ENCODE measurements at regions not wholly inside any gene's neighbourhood (a gene's known extent, or its start where the extent isn't known, plus 50 kb on each side); places are given as distances from the start of the nearest gene placed in this dataset.

- no peak for TF ChIP-seq CTCF (conservative IDR thresholded peaks at IDR 0.05; ENCODE audit: control insufficient read depth, insufficient read depth, low read depth, low read length)
These were observed 392.8 kb downstream of the RAPGEF2 start for GRCh38 chr4:159495515-159496236.

GRCh38 chr4:159496248-159496647, 393.4 kb downstream of the RAPGEF2 start:
- TF ChIP-seq CTCF (conservative IDR thresholded peaks at IDR 0.05; ENCODE audit: control insufficient read depth, insufficient read depth, low read depth, low read length) = no peak
- no peak for DNase-seq (ENCODE audit: low read depth)
- no peak overlapping the region for H3K4me3 ChIP-seq (ENCODE audit: control insufficient read depth, low read depth, low read length)

More at GRCh38 chr4:159495515-159496236, 392.8 kb downstream of the RAPGEF2 start:
- no peak for DNase-seq (ENCODE audit: low read depth)
- H3K4me3 ChIP-seq (ENCODE audit: control insufficient read depth, low read depth, low read length) = no peak overlapping the region

- TF ChIP-seq CTCF (conservative IDR thresholded peaks at IDR 0.05; ENCODE audit: control insufficient read depth, insufficient read depth, low read depth, low read length) = no peak
- DNase-seq (ENCODE audit: low read depth) = no peak
- H3K4me3 ChIP-seq (ENCODE audit: control insufficient read depth, low read depth, low read length) = no peak overlapping the region
These were observed 395.1 kb downstream of the RAPGEF2 start for GRCh38 chr4:159497936-159498335.

- no peak overlapping the region for H3K4me3 ChIP-seq (ENCODE audit: control insufficient read depth, low read depth, low read length)
- TF ChIP-seq CTCF (conservative IDR thresholded peaks at IDR 0.05; ENCODE audit: control insufficient read depth, insufficient read depth, low read depth, low read length) = no peak
- DNase-seq (ENCODE audit: low read depth) = no peak
These were observed 395.7 kb downstream of the RAPGEF2 start for GRCh38 chr4:159498446-159499115.

GRCh38 chr4:159500861-159501260, 398.0 kb downstream of the RAPGEF2 start:
- DNase-seq (ENCODE audit: low read depth) = no peak
- no peak for TF ChIP-seq CTCF (conservative IDR thresholded peaks at IDR 0.05; ENCODE audit: control insufficient read depth, insufficient read depth, low read depth, low read length)
- no peak overlapping the region for H3K4me3 ChIP-seq (ENCODE audit: control insufficient read depth, low read depth, low read length)

- no peak overlapping the region for H3K4me3 ChIP-seq (ENCODE audit: control insufficient read depth, low read depth, low read length)
- no peak for DNase-seq (ENCODE audit: low read depth)
- TF ChIP-seq CTCF (conservative IDR thresholded peaks at IDR 0.05; ENCODE audit: control insufficient read depth, insufficient read depth, low read depth, low read length) = no peak
These were observed 400.5 kb downstream of the RAPGEF2 start for GRCh38 chr4:159503236-159504008.

All from fibroblast of mammary gland (primary cell).